B cell (primary cell): ENCODE measurements at regions not wholly inside any gene's neighbourhood (a gene's known extent, or its start where the extent isn't known, plus 50 kb on each side); places are given as distances from the start of the nearest gene placed in this dataset.

ENCODE experiments used
- ATAC-seq: fragments of 200-7000 bp; cut with Tn5 transposase; one replicate; pipeline ENCODE4 v1.10.0; 2021; ENCODE audit warnings: low read depth, mild to moderate bottlenecking, moderate number of reproducible peaks, moderate library complexity
- CTCF ChIA-PET: fragments of 350-600 bp; sonication (Branson Sonifier 250); formaldehyde crosslinking; loops from one replicate; lab custom pipeline; 2021; ENCODE audit warnings: antibody characterized with exemption, inconsistent platforms; lab: Charles Lee
- POLR2A ChIA-PET: fragments of 350-600 bp; sonication (Branson Sonifier 250); formaldehyde crosslinking; loops from one replicate; lab custom pipeline; 2021; ENCODE audit warnings: antibody characterized with exemption; lab: Charles Lee
- DNase-seq: peaks from one replicate; pipeline ENCODE4 v3.0.0; 2013
- H2AFZ ChIP-seq: 2 replicates; pipeline ENCODE4 v1.6.1; 2012; ENCODE audit warnings: mild to moderate bottlenecking, low read depth, low read length; ENCODE audit not compliant: insufficient read depth, poor library complexity, severe bottlenecking
- H3K27ac ChIP-seq, 2 donors: 1 replicate in 1 of 2; 2 replicates in 1 of 2; pipeline ENCODE4 v1.5.1; 2012 to 2013; ENCODE audit warnings: low read length in 2 of 2, mild to moderate bottlenecking in 2 of 2, moderate library complexity in 1 of 2
- H3K27me3 ChIP-seq, 4 experiments: fragments of 200-600 bp in 1 of 4; sonication (generic) in 1 of 4; replicated peaks in 1 of 4; 1 replicate in 2 of 4; 2 replicates in 2 of 4; pipeline versions ENCODE4 v1.6.1 to v1.7.0; 2013 to 2016; ENCODE audit warnings: low read length in 3 of 4, mild to moderate bottlenecking in 2 of 4, mixed read lengths in 1 of 4, moderate library complexity in 1 of 4; ENCODE audit not compliant: insufficient read depth in 4 of 4, control insufficient read depth in 3 of 4; ENCODE audit errors: control extremely low read depth in 1 of 4
- H3K36me3 ChIP-seq, 2 experiments: replicated peaks in 1 of 2; 1 replicate in 1 of 2; 2 replicates in 1 of 2; pipeline versions ENCODE4 v1.6.1 to v1.7.1; 2013; ENCODE audit warnings: low read length in 1 of 2; ENCODE audit not compliant: insufficient read depth in 2 of 2, control insufficient read depth in 1 of 2; ENCODE audit errors: control extremely low read depth in 1 of 2, extremely low read depth in 1 of 2
- H3K4me1 ChIP-seq, 2 donors: fragments of 200-600 bp in 1 of 2; sonication (generic) in 1 of 2; 1 replicate in 1 of 2; 2 replicates in 1 of 2; pipeline versions ENCODE4 v1.5.1 to v1.6.1; 2013 to 2017; ENCODE audit warnings: low read length in 2 of 2; ENCODE audit not compliant: control insufficient read depth in 2 of 2, insufficient read depth in 2 of 2
- H3K4me2 ChIP-seq: replicated peaks from 2 replicates; pipeline ENCODE3; 2012; ENCODE audit warnings: mild to moderate bottlenecking, low read depth, low read length; ENCODE audit not compliant: poor library complexity, severe bottlenecking
- H3K4me3 ChIP-seq, 5 experiments: fragments of 200-600 bp in 1 of 5; sonication (generic) in 1 of 5; 1 replicate in 3 of 5; 2 replicates in 2 of 5; pipeline versions ENCODE4 v1.5.1 to v1.7.0; 2011 to 2016; ENCODE audit warnings: low read length in 4 of 5, mild to moderate bottlenecking in 4 of 5, low read depth in 2 of 5, control low read depth in 1 of 5, moderate library complexity in 1 of 5; ENCODE audit not compliant: insufficient read depth in 1 of 5; ENCODE audit errors: control extremely low read depth in 1 of 5, extremely low read depth in 1 of 5
- H3K79me2 ChIP-seq: fragments of 200-600 bp; sonication (generic); one replicate; pipeline ENCODE4 v1.6.0; 2016; ENCODE audit warnings: low read length; ENCODE audit not compliant: control insufficient read depth, insufficient read depth
- H3K9ac ChIP-seq: fragments of 200-600 bp; sonication (generic); 2 replicates; pipeline ENCODE4 v1.6.1; 2017; ENCODE audit warnings: mild to moderate bottlenecking, low read length, moderate library complexity
- H3K9me3 ChIP-seq, 3 donors: one replicate each; pipeline versions ENCODE4 v1.6.1 to v1.7.1; 2013; ENCODE audit warnings: low read length in 2 of 3; ENCODE audit not compliant: control insufficient read depth in 2 of 3, insufficient read depth in 1 of 3; ENCODE audit errors: control extremely low read depth in 1 of 3
- H4K20me1 ChIP-seq: 2 replicates; pipeline ENCODE4 v1.6.0; 2012; ENCODE audit warnings: mild to moderate bottlenecking, low read length; ENCODE audit not compliant: insufficient read depth, control insufficient read depth, poor library complexity, severe bottlenecking
- H3K27ac Mint-ChIP-seq: one replicate; pipeline ENCODE4 v1.8.0; 2021; ENCODE audit warnings: mixed read lengths
- H3K27me3 Mint-ChIP-seq: one replicate; pipeline ENCODE4 v1.8.0; 2021; ENCODE audit warnings: mixed read lengths
- H3K4me1 Mint-ChIP-seq: one replicate; pipeline ENCODE4 v1.8.0; 2021; ENCODE audit warnings: mixed read lengths
- H3K4me3 Mint-ChIP-seq: one replicate; pipeline ENCODE4 v1.8.0; 2021; ENCODE audit warnings: mixed read lengths
- H3K9me3 Mint-ChIP-seq: one replicate; pipeline ENCODE4 v1.8.0; 2022; ENCODE audit warnings: mixed read lengths; ENCODE audit not compliant: insufficient read depth
- CTCF ChIP-seq: fragments of 200-600 bp; IDR thresholded peaks from one replicate; pipeline ENCODE4 v1.8.0; 2022; ENCODE audit warnings: antibody characterized with exemption, mild to moderate bottlenecking
- EZH2 ChIP-seq: IDR thresholded peaks from 2 replicates; pipeline ENCODE4 v1.6.1; 2012; ENCODE audit warnings: borderline replicate concordance, low read depth, mild to moderate bottlenecking, moderate library complexity, low read length; ENCODE audit not compliant: insufficient read depth, poor library complexity, severe bottlenecking
- WGBS: methylation state at CpG from one replicate; pipeline ENCODE4 v1.1.5; 2013; ENCODE audit warnings: missing lambda C conversion rate; ENCODE audit not compliant: insufficient coverage; 5-methylcytosine and 5-hydroxymethylcytosine counted together
- intact Hi-C: fragments of 100-400 bp; cut with micrococcal nuclease; formaldehyde crosslinking; loops from one replicate; pipeline ENCODE4 v1.10.0; 2022

- no peaks in the 10 kb centered on the region for H3K27me3 Mint-ChIP-seq
- POLR2A ChIA-PET: no interaction called here
Observed at GRCh38 chr12:67759829-67760228, 111.3 kb downstream of the DYRK2 start.

More at GRCh38 chr12:67759829-67760228, 111.3 kb downstream of the DYRK2 start:
- H2AFZ ChIP-seq: no peak overlapping the region
- no peak overlapping the region for H3K4me2 ChIP-seq
- H3K27me3 ChIP-seq: no peaks in the 10 kb centered on the region
- no peak for DNase-seq
- no peak overlapping the region for H3K27ac Mint-ChIP-seq
- 92% methylated on average over 3 of the region's 3 CpGs for WGBS
- H3K9me3 Mint-ChIP-seq: no peaks in the 10 kb centered on the region
- no peaks in the 10 kb centered on the region for H3K79me2 ChIP-seq
- CTCF ChIA-PET: no interaction called here
- intact Hi-C loops: loop anchor here (10.0 kb wide), 1 partner anchor 105 kb away; no protein-coding TSS in a partner anchor
- TF ChIP-seq CTCF (no peak), EZH2 (no peak)
- H3K4me3 ChIP-seq: no peak overlapping the region
- H3K27ac ChIP-seq: no peak overlapping the region
- no peak overlapping the region for H3K4me3 Mint-ChIP-seq
- H3K9me3 ChIP-seq: no peaks in the 10 kb centered on the region
- ATAC-seq: no peak
- H3K36me3 ChIP-seq: no peaks in the 10 kb centered on the region
- no peak overlapping the region for H3K9ac ChIP-seq
- peaks cover 22 to 29% of the 10 kb centered on the region in 2 donors for H3K4me1 ChIP-seq
- H3K4me1 Mint-ChIP-seq: peaks cover 26% of the 10 kb centered on the region
- H4K20me1 ChIP-seq: no peaks in the 10 kb centered on the region
